HG02798 (cell line): ENCODE measurements at regions not wholly inside any gene's neighbourhood (a gene's known extent, or its start where the extent isn't known, plus 50 kb on each side); places are given as distances from the start of the nearest gene placed in this dataset.

Experiments
- ATAC-seq: cut with Tn5 transposase; IDR thresholded peaks from one replicate; pipeline ENCODE4 v1.9.1; 2021; ENCODE audit warnings: mild to moderate bottlenecking; ENCODE audit not compliant: unreplicated experiment, poor library complexity

- no peak for ATAC-seq
Observed at GRCh38 chr1:224563666-224564065, 52.5 kb upstream of the CNIH3 start.

GRCh38 chr1:224564454-224565084 lies 51.5 kb upstream of the CNIH3 start:
- ATAC-seq = no peak

GRCh38 chr1:224565186-224565585 lies 50.9 kb upstream of the CNIH3 start:
- ATAC-seq = no peak

- ATAC-seq = no peak
Observed at GRCh38 chr1:224565611-224566406, 50.3 kb upstream of the CNIH3 start.
